ENCODE measurements at regions not wholly inside any gene's neighbourhood (a gene's known extent, or its start where the extent isn't known, plus 50 kb on each side); places are given as distances from the start of the nearest gene placed in this dataset.
"Not testable (repeated sequence)": the region's sequence is repeated elsewhere in the genome, so short reads cannot be mapped to it uniquely, and the experiment has no call there.

DNA sequence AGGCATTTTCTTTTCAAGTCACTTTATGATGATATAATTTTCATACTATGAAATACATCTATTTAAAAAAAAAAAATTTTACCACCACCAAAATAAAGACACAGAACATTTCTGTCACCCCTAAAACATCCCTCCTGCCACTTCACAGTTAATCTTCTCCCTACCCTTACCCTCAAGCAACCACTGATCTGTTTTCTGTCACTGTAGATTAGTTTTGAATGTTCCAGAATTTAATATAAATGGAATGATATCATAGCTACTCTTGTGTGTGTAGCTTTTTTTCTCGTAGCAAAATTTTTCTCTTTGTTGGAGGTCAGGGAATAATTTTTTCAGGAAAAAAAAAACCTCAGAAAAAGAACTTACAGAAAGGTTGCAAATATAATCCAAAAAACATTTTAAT, 152.7 kb downstream of the RHOU start:
- DNase-seq: no peak

GRCh38 chr1:228889289-228889688, 154.0 kb downstream of the RHOU start:
- no peak overlapping the region for H3K27ac Mint-ChIP-seq

More for the DNA sequence above, 152.7 kb downstream of the RHOU start:
- intact Hi-C loops (cut with micrococcal nuclease): no loop called here
- peaks cover 8% of the 10 kb centered on the region for H3K27me3 Mint-ChIP-seq
- H3K4me1 Mint-ChIP-seq: peaks cover 21% of the 10 kb centered on the region
- H3K27ac Mint-ChIP-seq: no peak overlapping the region
- H3K9me3 Mint-ChIP-seq: no peaks in the 10 kb centered on the region
- H3K36me3 Mint-ChIP-seq (ENCODE audit: low read depth): no peaks in the 10 kb centered on the region
- no peak overlapping the region for H3K4me3 Mint-ChIP-seq

DNA sequence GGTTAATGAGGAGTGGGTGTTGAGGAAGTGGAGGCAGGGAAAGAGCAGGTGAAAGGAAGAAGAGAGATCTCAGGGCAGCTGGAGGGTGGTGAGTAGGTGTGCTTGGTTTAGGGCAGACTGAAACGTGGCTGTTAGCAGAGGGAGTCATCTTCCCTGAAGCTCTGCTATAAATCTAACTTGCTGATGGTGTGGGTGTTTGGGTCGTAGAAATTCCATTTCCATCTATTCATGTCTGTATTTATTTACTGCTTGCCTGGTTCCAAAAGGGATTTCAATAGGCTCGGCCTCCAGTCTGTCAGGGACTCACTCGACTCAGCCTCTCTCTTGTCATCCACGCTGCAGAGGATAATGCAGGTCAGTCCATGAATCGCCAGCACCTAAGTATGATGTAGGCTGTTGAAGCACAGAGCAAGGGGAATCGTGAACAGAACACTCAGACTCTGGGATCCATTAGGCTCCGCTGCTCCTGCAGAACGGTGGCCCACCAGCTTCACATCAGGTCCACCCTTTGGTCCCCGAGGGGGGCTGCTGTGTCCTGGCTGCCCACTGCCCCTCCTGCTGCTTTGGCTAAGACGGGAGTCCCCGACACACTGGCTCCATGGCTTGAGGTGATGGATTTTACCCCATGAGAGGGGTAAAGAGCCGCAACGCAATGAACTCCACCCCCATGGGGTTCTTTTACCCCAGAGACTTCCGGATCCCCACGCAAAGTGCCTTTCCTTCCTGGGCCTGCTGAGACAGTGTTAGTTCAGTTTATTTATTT, 156.2 kb downstream of the RHOU start:
- H3K9me3 Mint-ChIP-seq: no peaks in the 10 kb centered on the region
- peaks cover 20% of the 10 kb centered on the region for H3K4me1 Mint-ChIP-seq
- DNase-seq: no peak
- intact Hi-C loops (cut with micrococcal nuclease): no loop called here
- no peaks in the 10 kb centered on the region for H3K36me3 Mint-ChIP-seq (ENCODE audit: low read depth)
- H3K27me3 Mint-ChIP-seq: peaks cover 8% of the 10 kb centered on the region
- H3K4me3 Mint-ChIP-seq: no peak overlapping the region
- no peak overlapping the region for H3K27ac Mint-ChIP-seq

More at GRCh38 chr1:228889289-228889688, 154.0 kb downstream of the RHOU start:
- H3K4me3 Mint-ChIP-seq: no peak overlapping the region
- peaks cover 8% of the 10 kb centered on the region for H3K27me3 Mint-ChIP-seq
- intact Hi-C loops (cut with micrococcal nuclease): no loop called here
- DNase-seq: no peak
- H3K9me3 Mint-ChIP-seq: no peaks in the 10 kb centered on the region
- H3K36me3 Mint-ChIP-seq (ENCODE audit: low read depth): no peaks in the 10 kb centered on the region
- H3K4me1 Mint-ChIP-seq: peaks cover 21% of the 10 kb centered on the region

DNA sequence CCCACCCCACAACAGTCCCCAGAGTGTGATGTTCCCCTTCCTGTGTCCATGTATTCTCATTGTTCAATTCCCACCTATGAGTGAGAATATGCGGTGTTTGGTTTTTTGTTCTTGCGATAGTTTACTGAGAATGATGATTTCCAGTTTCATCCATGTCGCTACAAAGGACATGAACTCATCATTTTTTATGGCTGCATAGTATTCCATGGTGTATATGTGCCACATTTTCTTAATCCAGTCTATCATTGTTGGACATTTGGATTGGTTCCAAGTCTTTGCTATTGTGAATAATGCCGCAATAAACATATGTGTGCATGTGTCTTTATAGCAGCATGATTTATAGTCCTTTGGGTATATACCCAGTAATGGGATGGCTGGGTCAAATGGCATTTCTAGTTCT, 156.9 kb downstream of the RHOU start:
- H3K4me1 Mint-ChIP-seq: peaks cover 20% of the 10 kb centered on the region
- H3K9me3 Mint-ChIP-seq; intact Hi-C loops (cut with micrococcal nuclease); H3K4me3 Mint-ChIP-seq; DNase-seq; H3K36me3 Mint-ChIP-seq (ENCODE audit: low read depth); H3K27me3 Mint-ChIP-seq; H3K27ac Mint-ChIP-seq: not testable (repeated sequence)

DNA sequence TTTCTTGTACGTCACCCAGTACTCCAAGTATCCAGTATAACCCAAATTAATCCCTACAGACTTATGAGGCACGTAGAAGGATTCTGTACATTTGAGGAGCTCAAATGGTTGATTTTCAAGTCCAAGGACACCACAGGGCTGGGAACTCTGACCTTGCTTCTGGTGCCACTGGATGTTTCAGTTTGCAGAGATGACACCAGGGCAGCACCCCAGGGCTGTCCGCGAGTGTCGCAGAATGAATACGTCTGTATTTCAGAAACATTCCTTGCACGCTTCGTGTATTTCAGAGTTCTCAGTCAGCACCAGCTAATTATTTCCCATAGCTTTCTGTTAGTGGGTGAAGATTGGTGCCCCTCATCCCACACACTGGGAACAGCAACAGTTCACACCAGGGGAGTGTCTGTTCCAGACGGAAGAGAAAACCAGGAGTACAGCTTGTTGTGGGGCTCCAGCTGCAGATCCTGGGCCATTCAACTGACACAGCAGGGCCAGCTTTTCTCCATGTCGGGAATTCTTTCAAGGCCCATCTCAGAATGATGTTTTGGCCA, 159.2 kb downstream of the RHOU start:
- Mint-ChIP-seq H3K27ac (no peak overlapping the region), H3K4me3 (no peak overlapping the region), H3K36me3 (ENCODE audit: low read depth) (no peaks in the 10 kb centered on the region), H3K4me1 (peaks cover 15% of the 10 kb centered on the region), H3K27me3 (peaks cover 6% of the 10 kb centered on the region), H3K9me3 (no peaks in the 10 kb centered on the region)
- intact Hi-C loops (cut with micrococcal nuclease): no loop called here
- DNase-seq: no peak

GRCh38 chr1:228897901-228898300, 162.6 kb downstream of the RHOU start:
- Mint-ChIP-seq H3K36me3 (ENCODE audit: low read depth) (no peaks in the 10 kb centered on the region), H3K4me3 (no peak overlapping the region), H3K27me3 (peaks cover 9% of the 10 kb centered on the region), H3K9me3 (no peaks in the 10 kb centered on the region), H3K4me1 (peaks cover 2% of the 10 kb centered on the region), H3K27ac (no peak overlapping the region)
- intact Hi-C loops (cut with micrococcal nuclease): no loop called here
- no peak for DNase-seq

DNA sequence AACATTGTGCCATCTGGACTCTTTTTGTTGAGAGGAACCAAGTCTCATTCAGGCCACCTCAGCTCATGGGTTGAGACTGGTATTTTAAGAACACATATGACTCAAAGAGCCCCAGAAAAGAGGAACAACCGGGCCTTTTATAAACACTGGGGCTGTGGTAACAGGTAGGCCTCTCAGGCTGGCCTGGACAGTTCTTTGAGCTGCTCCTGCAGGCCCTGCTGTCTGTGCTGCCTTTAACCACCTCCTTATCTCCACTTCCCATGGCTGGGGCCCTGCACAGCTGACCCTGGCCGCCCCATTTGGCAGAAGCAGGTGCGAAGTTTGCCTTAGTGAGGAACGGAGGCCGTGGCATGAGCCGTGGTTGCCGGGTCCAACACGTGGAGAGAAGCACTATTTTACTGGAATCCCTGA, 163.3 kb downstream of the RHOU start:
- intact Hi-C loops (cut with micrococcal nuclease): no loop called here
- no peak overlapping the region for H3K27ac Mint-ChIP-seq
- no peaks in the 10 kb centered on the region for H3K9me3 Mint-ChIP-seq
- peaks cover 2% of the 10 kb centered on the region for H3K4me1 Mint-ChIP-seq
- no peaks in the 10 kb centered on the region for H3K36me3 Mint-ChIP-seq (ENCODE audit: low read depth)
- H3K4me3 Mint-ChIP-seq: no peak overlapping the region
- H3K27me3 Mint-ChIP-seq: peaks cover 12% of the 10 kb centered on the region
- DNase-seq: no peak

- no peak for DNase-seq
- intact Hi-C loops (cut with micrococcal nuclease): no loop called here
- Mint-ChIP-seq H3K27me3 (peaks cover 12% of the 10 kb centered on the region), H3K4me1 (peaks cover 2% of the 10 kb centered on the region), H3K36me3 (ENCODE audit: low read depth) (no peaks in the 10 kb centered on the region), H3K27ac (no peak overlapping the region), H3K9me3 (no peaks in the 10 kb centered on the region), H3K4me3 (no peak overlapping the region)
These were observed 164.2 kb downstream of the RHOU start for GRCh38 chr1:228899421-228899956.

- no peak overlapping the region for H3K27ac Mint-ChIP-seq
- intact Hi-C loops (cut with micrococcal nuclease): no loop called here
- H3K4me3 Mint-ChIP-seq: no peak overlapping the region
These were observed 165.0 kb downstream of the RHOU start for GRCh38 chr1:228900099-228900885.

DNA sequence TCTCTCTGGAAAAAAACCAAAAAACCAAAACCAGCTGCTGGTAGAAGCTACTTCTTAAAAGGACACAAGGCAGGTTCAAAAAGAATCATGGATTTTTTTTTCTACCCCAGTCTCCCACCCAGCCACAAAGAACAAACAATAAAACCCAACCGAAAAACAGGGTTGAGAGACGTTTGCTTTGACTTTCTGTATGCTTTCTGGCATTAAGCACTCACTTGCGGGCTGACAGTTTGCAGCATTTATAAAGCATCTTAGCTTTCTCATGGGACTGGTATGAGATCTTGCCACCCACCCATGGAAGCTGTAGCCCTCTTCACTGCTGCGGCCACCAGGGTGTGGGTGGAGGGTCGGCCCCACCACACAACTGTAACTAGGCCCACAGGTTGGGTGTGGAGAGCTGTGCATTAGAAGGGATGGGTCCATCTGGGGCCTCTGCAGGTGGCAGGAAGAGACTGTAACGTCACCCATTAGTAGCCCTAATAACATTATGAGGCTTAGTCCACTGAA, 165.7 kb downstream of the RHOU start:
- no peak overlapping the region for H3K27ac Mint-ChIP-seq
- no peaks in the 10 kb centered on the region for H3K9me3 Mint-ChIP-seq
- intact Hi-C loops (cut with micrococcal nuclease): no loop called here

More at GRCh38 chr1:228900099-228900885, 165.0 kb downstream of the RHOU start:
- DNase-seq: no peak
- Mint-ChIP-seq H3K36me3 (ENCODE audit: low read depth) (no peaks in the 10 kb centered on the region), H3K27me3 (peaks cover 16% of the 10 kb centered on the region), H3K4me1 (peaks cover 2% of the 10 kb centered on the region), H3K9me3 (no peaks in the 10 kb centered on the region)

GRCh38 chr1:228901936-228902681, 166.8 kb downstream of the RHOU start:
- Mint-ChIP-seq H3K4me3 (no peak overlapping the region), H3K4me1 (peaks cover 2% of the 10 kb centered on the region), H3K36me3 (ENCODE audit: low read depth) (no peaks in the 10 kb centered on the region), H3K27me3 (peaks cover 25% of the 10 kb centered on the region), H3K9me3 (no peaks in the 10 kb centered on the region), H3K27ac (no peak overlapping the region)
- no peak for DNase-seq
- intact Hi-C loops (cut with micrococcal nuclease): no loop called here

More for the DNA sequence above, 165.7 kb downstream of the RHOU start:
- Mint-ChIP-seq H3K36me3 (ENCODE audit: low read depth) (no peaks in the 10 kb centered on the region), H3K4me3 (no peak overlapping the region), H3K4me1 (peaks cover 2% of the 10 kb centered on the region), H3K27me3 (peaks cover 17% of the 10 kb centered on the region)
- no peak for DNase-seq

- no peak for DNase-seq
- H3K4me3 Mint-ChIP-seq: no peak overlapping the region
- peaks cover 27% of the 10 kb centered on the region for H3K27me3 Mint-ChIP-seq
- no peaks in the 10 kb centered on the region for H3K36me3 Mint-ChIP-seq (ENCODE audit: low read depth)
- no peaks in the 10 kb centered on the region for H3K9me3 Mint-ChIP-seq
- no peak overlapping the region for H3K27ac Mint-ChIP-seq
- intact Hi-C loops (cut with micrococcal nuclease): no loop called here
- H3K4me1 Mint-ChIP-seq: peaks cover 2% of the 10 kb centered on the region
These were observed 167.6 kb downstream of the RHOU start for GRCh38 chr1:228902781-228903433.

Data from activated CD4-positive, alpha-beta T cell treated with anti-CD3 and anti-CD28 coated beads, Interleukin-2, amount 10 ng/mL, durations not matched to agents 24 days and 14 days (primary cell).